ENCODE measurements at regions not wholly inside any gene's neighbourhood (a gene's known extent, or its start where the extent isn't known, plus 50 kb on each side); places are given as distances from the start of the nearest gene placed in this dataset. TPM values are rescaled to one million over a fixed set of nuclear protein-coding genes. Genes with fewer than 3 reads are reported as not detected.

GRCh38 chr12:114738460-114739184 lies 54.6 kb upstream of the TBX3 start:
- DNase-seq = no peak
- TF ChIP-seq CTCF (IDR thresholded peaks at IDR 0.05) (no peak), POLR2A (IDR thresholded peaks at IDR 0.05) (no peak)
- 46 to 47% methylated on average over 9 of the region's 9 CpGs for WGBS, 2 donors

GRCh38 chr12:114735680-114736374 lies 51.9 kb upstream of the TBX3 start:
- ATAC-seq (no peak), DNase-seq (no peak)
- no peak for TF ChIP-seq CTCF (IDR thresholded peaks at IDR 0.05)
- TF ChIP-seq POLR2A (IDR thresholded peaks at IDR 0.05) = no peak
- H3K9me3 ChIP-seq = no peaks in the 10 kb centered on the region
- no peak overlapping the region for H3K4me3 ChIP-seq
- no peak overlapping the region for H3K27ac ChIP-seq
- WGBS, 2 donors = 15% methylated on average over 32 to 42 of the region's 43 CpGs
- H3K4me1 ChIP-seq = peaks cover 6% of the 10 kb centered on the region
- H3K36me3 ChIP-seq (replicated peaks in 1 of 2; ENCODE audit: insufficient read depth in 1 of 2, low read depth in 2 of 2) = no peaks in the 10 kb centered on the region
- intact Hi-C loops (cut with DNase I) = no loop called here
- peaks cover 0 to 9% of the 10 kb centered on the region in 2 donors for H3K27me3 ChIP-seq

More at GRCh38 chr12:114738460-114739184, 54.6 kb upstream of the TBX3 start:
- peaks cover 0 to 9% of the 10 kb centered on the region in 2 donors for H3K27me3 ChIP-seq
- H3K36me3 ChIP-seq (replicated peaks in 1 of 2; ENCODE audit: insufficient read depth in 1 of 2, low read depth in 2 of 2) = no peaks in the 10 kb centered on the region
- intact Hi-C loops (cut with DNase I) = no loop called here
- no peak overlapping the region for H3K4me3 ChIP-seq
- H3K4me1 ChIP-seq = peaks cover 6% of the 10 kb centered on the region
- no peak for ATAC-seq
- H3K9me3 ChIP-seq = no peaks in the 10 kb centered on the region
- no peak overlapping the region for H3K27ac ChIP-seq

- Histone ChIP-seq H3K4me3 (no peak overlapping the region), H3K36me3 (replicated peaks in 1 of 2; ENCODE audit: insufficient read depth in 1 of 2, low read depth in 2 of 2) (no peaks in the 10 kb centered on the region), H3K27me3 (peaks cover 0 to 9% of the 10 kb centered on the region in 2 donors), H3K27ac (no peak overlapping the region), H3K4me1 (peaks cover 6% of the 10 kb centered on the region), H3K9me3 (no peaks in the 10 kb centered on the region)
- intact Hi-C loops (cut with DNase I) = no loop called here
- 11 to 15% methylated on average over 11 to 12 of the region's 12 CpGs for WGBS, 2 donors
- DNase-seq (no peak), ATAC-seq (no peak)
- TF ChIP-seq CTCF (IDR thresholded peaks at IDR 0.05) (no peak), POLR2A (IDR thresholded peaks at IDR 0.05) (no peak)
Measured at GRCh38 chr12:114735011-114735410, 51.0 kb upstream of the TBX3 start.

GRCh38 chr12:114733919-114734318 lies 49.9 kb upstream of the TBX3 start:
- intact Hi-C loops (cut with DNase I) = no loop called here
- no peak for ATAC-seq
- DNase-seq = no peak
- Histone ChIP-seq H3K27ac (no peak overlapping the region), H3K27me3 (peaks cover 0 to 9% of the 10 kb centered on the region in 2 donors), H3K9me3 (no peaks in the 10 kb centered on the region), H3K36me3 (replicated peaks in 1 of 2; ENCODE audit: insufficient read depth in 1 of 2, low read depth in 2 of 2) (no peaks in the 10 kb centered on the region), H3K4me3 (no peak overlapping the region), H3K4me1 (peaks cover 6% of the 10 kb centered on the region)
- TF ChIP-seq POLR2A (IDR thresholded peaks at IDR 0.05) (no peak), CTCF (IDR thresholded peaks at IDR 0.05) (no peak)
- 62 to 68% methylated on average over 9 of the region's 9 CpGs for WGBS, 2 donors

Small RNAs in the stretch of these regions (small RNA-seq; reads per million reads assigned to genes)
- not detected for gene AC009804.1
- gene RF00275 = not detected
- gene RF00443 = not detected
- gene RN7SL865P = not detected
